HG03108 (cell line): ENCODE measurements at regions not wholly inside any gene's neighbourhood (a gene's known extent, or its start where the extent isn't known, plus 50 kb on each side); places are given as distances from the start of the nearest gene placed in this dataset.
"Not testable (repeated sequence)": the region's sequence is repeated elsewhere in the genome, so short reads cannot be mapped to it uniquely, and the experiment has no call there.

Source experiments
- ATAC-seq: cut with Tn5 transposase; IDR thresholded peaks from one replicate; pipeline ENCODE4 v1.9.1; 2021; ENCODE audit warnings: moderate library complexity; ENCODE audit not compliant: unreplicated experiment

DNA sequence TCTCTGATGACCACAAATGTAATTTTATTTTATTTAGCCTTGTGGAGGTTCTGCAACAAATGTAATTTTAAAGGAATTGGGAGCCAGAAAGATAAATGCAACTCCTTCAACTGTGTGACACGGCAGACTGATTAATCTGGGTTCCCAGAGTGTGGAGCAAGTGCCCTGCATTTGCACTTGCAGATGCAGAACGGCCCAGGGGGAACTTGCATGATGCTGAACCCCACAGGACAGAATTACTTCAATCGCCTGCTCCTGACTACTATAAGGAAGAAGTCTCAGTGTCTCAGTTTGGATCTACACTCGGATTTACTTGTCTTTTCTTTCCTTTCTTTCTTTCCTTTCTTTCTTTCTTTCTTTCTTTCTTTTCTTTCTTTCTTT lies 107.2 kb upstream of the ACBD5 start:
- ATAC-seq: not testable (repeated sequence)

DNA sequence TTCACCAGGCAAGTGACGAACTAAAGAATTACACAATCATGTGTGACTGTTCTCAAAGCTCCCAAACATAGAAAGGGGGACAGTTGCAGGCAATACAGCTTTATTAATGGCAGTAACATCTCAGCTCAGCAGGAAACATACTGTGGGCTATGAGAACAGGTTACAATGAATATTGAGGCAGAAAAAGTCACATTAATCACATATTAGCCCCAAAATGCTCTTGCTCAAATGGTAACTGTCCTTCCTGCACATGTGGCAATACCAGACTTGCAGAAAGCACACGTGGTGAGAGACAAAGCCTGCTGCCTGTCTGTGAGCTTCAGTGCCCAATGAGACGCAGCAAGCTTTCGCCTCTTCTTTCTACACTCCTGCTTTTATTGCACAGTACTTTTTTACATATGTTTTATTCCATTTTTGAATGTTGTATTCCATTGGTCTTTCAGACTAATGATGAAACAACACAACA lies 104.9 kb upstream of the ACBD5 start:
- no peak for ATAC-seq

DNA sequence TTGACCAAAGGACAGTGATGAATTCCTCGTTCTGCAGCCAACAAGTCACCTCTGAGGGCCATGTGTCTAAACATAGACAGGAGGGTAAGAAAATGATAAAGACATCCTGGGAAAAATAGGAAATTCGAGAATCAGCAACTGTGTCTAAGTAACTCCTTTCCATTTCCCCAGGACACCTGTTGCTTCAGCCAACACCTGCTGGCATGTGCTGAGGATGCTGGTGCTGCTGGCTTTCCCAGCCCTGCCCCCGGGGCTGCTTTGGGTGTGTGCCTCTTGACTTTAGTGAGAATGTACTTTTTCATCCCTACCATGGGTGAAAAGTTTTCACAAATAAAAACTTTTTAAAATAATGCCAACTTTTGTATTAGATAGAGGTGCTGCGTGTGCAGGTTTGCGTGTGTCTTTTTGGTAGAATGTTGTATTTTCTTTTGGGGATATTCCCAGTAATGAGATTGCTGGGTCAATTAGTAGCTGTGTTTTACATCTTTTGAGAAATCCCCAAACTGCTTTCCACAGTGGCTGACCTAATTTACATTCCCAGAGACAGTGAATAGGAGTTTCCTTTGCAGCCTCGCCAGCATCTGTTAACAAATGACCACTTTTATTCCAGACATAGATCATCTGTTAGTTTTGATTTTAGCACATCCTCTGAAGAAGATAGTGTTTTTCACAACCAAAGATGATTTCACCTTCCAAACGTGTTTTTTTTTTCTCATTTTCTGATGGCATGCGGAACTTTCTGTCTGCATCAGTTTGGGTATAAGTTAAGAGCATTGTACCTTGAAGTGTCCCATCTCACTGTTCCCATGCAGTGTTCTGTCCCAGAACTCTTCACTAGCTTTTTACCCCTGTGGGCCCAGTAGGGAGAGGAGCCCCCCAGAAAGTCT lies 104.2 kb upstream of the ACBD5 start:
- ATAC-seq: no peak

- no peak for ATAC-seq
Measured at GRCh38 chr10:27341001-27341400, 100.4 kb upstream of the ACBD5 start.

- ATAC-seq: not testable (repeated sequence)
Measured at GRCh38 chr10:27335246-27335645, 94.6 kb upstream of the ACBD5 start.

GRCh38 chr10:27330074-27330473 lies 89.5 kb upstream of the ACBD5 start:
- ATAC-seq: no peak

- no peak for ATAC-seq
Measured at GRCh38 chr10:27328946-27329345, 88.3 kb upstream of the ACBD5 start.

- not testable (repeated sequence) for ATAC-seq
Measured at GRCh38 chr10:27326748-27327147, 86.2 kb upstream of the ACBD5 start.

- ATAC-seq: no peak
Measured at GRCh38 chr10:27319752-27320431, 79.3 kb upstream of the ACBD5 start.

- ATAC-seq: not testable (repeated sequence)
Measured at GRCh38 chr10:27319139-27319538, 78.5 kb upstream of the ACBD5 start.

GRCh38 chr10:27315082-27315481 lies 74.5 kb upstream of the ACBD5 start:
- ATAC-seq: not testable (repeated sequence)

DNA sequence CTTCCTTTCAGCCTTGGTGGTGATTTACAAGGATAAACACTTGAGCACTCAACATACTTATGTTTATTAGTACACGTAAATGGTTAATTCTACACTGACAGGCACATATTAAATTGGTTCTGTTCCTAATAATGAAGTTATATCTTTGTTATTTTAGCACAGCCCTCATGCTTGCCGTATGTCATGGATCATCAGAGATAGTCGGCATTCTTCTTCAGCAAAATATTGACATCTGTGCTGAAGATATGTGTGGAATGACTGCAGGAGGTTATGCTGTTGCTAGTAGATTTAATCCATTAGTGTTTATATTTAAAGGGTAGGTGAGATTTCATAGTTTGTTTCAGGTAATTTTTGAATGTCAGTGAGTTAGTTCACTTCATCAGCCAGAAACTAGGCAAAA lies 73.0 kb upstream of the ACBD5 start:
- ATAC-seq: not testable (repeated sequence)

DNA sequence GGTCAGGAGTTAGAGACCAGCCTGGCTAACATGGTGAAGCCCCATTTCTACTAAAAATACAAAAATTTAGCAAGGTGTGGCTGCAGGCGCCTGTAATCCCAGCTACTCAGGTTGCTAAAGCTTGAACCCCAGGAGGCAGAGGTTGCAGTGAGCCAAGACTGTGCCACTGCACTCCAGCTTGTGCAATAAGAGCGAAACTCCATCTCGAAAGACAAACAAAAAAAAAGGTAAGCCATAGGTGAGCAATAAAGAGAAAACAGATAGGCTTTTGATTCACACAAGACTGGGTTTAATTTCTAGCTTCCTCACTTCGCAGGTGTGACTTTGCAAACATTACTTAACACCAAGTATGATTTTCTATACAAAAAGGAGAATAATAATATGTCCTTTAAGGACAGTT lies 72.3 kb upstream of the ACBD5 start:
- ATAC-seq: no peak

DNA sequence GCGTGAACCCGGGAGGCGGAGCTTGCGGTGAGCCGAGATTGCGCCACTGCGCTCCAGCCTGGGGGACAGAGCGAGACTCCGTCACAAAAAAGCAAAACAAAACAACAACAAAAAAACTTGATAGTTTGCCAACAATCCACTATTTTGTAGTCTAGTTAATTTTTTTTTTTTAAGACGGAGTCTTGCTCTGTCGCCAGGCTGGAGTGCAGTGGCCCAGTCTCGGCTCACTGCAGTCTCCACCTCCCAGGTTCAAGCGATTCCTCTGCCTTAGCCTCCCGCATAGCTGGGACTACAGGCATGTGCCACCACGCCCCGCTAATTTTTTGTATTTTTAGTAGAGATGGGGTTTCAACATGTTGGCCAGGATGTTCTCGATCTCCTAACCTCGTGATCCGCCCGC lies 71.2 kb upstream of the ACBD5 start:
- ATAC-seq: not testable (repeated sequence)

- ATAC-seq: not testable (repeated sequence)
Measured at GRCh38 chr10:27298522-27298850, 57.9 kb upstream of the ACBD5 start.

- ATAC-seq: no peak
Measured at GRCh38 chr10:27297844-27298521, 57.4 kb upstream of the ACBD5 start.

DNA sequence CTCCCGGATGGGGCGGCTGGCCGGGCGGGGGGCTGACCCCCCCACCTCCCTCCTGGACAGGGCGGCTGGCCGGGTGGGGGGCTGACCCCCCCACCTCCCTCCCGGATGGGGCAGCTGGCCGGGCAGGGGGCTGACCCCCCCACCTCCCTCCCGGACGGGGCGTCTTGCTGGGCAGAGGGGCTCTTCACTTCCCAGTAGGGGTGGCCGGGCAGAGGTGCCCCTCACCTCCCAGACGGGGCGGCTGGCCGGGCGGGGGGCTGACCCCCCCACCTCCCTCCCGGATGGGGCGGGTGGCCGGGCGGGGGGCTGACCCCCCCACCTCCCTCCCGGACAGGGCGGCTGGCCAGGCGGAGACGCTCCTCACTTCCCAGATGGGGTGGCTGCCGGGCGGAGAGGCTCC lies 55.7 kb upstream of the ACBD5 start:
- ATAC-seq: not testable (repeated sequence)

GRCh38 chr10:27291253-27291895 lies 50.8 kb upstream of the ACBD5 start:
- not testable (repeated sequence) for ATAC-seq
